HG02840 (cell line): ENCODE measurements at regions not wholly inside any gene's neighbourhood (a gene's known extent, or its start where the extent isn't known, plus 50 kb on each side); places are given as distances from the start of the nearest gene placed in this dataset.
"Not testable (repeated sequence)": the region's sequence is repeated elsewhere in the genome, so short reads cannot be mapped to it uniquely, and the experiment has no call there.

Experiments
- ATAC-seq: cut with Tn5 transposase; IDR thresholded peaks from one replicate; pipeline ENCODE4 v1.9.1; 2021; ENCODE audit warnings: mild to moderate bottlenecking, moderate library complexity, moderate number of reproducible peaks; ENCODE audit not compliant: unreplicated experiment, low FRiP score

DNA sequence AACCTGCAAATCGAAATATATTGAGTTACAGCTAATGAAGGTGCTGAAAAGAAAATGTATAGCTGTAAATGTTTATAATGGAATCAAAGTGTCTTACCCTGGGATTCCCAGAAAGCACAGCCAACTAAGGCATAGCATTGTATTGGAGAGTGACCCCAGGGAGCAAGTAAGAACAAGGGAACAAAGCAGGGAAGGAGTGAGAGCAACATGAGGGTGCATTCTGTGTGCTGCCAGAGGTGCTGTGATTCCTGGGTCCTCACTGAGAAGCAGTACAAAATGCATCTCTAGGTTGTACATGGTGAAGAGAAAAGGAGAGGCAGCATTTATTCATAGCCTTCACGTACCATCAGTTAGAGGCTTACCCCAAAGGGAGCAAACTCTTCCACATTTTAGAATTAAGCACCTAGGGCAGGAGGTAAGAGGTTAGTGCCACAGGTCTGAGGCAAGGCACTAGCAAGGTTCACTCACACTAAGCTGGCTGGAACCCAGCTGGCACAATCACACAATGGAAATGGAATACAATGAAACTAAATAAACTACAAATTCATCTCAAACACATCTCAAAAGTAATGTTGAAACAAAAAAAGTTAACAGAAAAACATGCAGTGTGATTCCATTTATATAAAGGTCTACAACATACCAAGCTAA, 151.5 kb upstream of the C2CD4B start:
- no peak for ATAC-seq

DNA sequence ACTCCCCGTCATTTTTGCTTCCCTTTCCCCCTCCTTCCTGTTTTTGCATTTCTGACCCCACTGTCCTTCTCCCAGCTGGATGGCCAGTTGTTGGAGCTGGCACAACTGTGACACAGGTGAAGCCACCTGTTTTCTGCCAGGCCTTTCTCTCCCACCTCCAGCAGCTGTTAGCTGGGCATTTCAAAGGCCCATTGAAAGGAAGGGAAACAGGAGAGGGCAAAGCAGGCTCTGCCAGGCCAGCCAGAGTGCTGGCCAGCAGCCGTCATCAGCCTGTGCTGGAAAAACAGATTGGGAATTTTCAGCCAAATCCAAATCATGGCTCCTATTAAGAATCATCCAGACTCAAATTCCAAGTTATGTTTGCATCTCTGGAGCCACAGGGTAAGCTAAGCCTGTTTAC, 155.2 kb upstream of the C2CD4B start:
- ATAC-seq = no peak

GRCh38 chr15:62323353-62323890, 158.3 kb upstream of the C2CD4B start:
- ATAC-seq = no peak

DNA sequence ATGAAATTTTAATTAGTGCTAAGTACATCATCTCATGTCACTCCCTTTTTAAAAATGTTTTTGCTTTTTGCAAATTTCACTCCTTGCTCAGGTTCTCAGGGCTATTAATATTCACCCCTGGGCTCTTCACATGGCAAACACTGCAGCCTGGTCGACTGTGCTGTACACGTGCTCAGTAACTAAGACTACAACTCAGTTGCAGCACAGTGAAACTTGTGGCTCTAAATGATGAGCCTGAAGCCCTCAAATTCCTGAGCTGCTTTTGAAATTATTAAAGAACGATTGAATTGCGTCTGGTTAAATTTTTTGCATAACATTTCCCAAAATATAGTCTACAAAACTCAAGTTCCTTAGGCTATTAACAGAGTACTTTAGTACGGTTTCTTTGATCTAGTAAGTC, 159.3 kb upstream of the C2CD4B start:
- ATAC-seq = no peak

GRCh38 chr15:62325597-62325996, 160.5 kb upstream of the C2CD4B start:
- ATAC-seq = no peak

DNA sequence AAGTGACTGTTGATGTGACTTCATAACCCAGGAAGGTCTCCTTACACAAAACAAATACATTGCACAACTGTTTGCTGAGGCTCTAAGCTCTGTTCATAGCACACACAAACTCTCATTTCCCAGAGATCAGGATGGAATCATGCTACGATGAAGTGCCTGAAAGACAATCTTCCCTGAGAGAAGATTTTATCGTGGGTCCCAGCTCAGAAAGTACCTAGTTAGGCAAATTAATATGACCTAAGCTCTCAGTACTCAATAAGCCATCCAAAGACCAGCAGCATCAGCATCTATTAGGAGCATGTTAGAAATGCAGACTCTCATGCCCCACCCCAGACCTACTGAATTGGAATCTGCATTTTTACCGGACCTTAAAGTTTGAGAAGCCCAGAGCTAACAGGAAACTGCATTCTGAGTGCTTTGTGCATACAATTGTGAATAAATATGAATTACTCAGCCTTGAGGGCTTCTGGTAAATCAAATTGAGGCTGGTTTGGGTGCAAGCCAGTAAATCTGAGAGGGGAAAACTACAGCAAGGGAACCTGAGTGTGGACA, 161.5 kb upstream of the C2CD4B start:
- ATAC-seq = no peak

GRCh38 chr15:62327406-62327805, 162.3 kb upstream of the C2CD4B start:
- no peak for ATAC-seq

DNA sequence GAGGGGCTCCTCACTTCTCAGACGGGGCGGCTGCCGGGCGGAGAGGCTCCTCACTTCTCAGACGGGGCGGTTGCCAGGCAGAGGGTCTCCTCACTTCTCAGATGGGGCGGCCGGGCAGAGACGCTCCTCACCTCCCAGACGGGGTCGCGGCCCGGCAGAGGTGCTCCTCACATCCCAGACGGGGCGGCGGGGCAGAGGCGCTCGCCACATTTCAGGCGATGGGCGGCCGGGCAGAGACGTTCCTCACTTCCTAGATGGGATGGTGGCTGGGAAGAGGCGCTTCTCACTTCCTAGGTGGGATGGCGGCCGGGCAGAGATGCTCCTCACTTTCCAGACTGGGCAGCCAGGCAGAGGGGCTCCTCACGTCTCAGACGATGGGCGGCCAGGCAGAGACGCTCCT, 167.4 kb upstream of the C2CD4B start:
- not testable (repeated sequence) for ATAC-seq

GRCh38 chr15:62334536-62334935, 169.5 kb upstream of the C2CD4B start:
- ATAC-seq = no peak

GRCh38 chr15:62337934-62338333, 172.8 kb upstream of the C2CD4B start:
- no peak for ATAC-seq

DNA sequence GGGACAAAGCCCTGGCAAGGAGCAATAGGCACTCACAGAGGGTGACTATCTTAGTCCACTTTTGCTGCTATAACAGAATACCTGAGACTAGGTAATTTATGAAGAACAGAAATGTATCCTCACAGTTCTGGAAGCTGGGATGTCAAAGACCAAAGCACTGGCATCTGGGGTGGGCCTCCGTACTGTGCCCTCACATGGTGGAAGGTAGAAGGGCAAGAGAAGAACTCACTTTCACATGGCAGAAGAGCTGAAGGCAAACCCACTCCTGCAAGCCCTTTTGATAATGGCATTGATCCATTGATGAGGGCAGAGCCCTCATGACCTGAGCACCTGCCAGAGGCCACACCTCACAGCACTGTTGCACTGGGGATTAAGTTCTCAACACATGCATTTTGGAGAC, 173.4 kb upstream of the C2CD4B start:
- ATAC-seq = no peak

GRCh38 chr15:62342959-62343358, 177.9 kb upstream of the C2CD4B start:
- ATAC-seq = no peak

DNA sequence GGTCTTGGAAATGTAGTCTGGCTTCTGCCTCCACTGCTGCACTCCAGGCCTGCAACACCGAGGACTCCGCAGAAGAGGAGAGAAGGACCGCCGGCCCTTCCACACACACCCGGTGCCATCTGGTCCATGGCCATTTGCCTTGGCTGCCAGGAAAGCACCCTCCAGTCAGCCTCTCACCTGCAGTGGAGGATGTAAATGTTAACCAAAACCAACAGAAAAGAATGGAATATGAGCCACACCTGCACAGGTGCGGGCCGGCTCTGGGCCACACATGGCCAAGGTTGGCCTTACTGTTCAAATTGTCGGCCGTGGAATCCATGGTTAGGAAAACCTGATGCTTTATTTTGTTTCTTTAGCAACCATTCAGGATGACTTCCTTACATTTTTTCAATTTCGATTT, 178.3 kb upstream of the C2CD4B start:
- ATAC-seq = no peak

- ATAC-seq = no peak
Observed at GRCh38 chr15:62344806-62345539, 179.9 kb upstream of the C2CD4B start.

DNA sequence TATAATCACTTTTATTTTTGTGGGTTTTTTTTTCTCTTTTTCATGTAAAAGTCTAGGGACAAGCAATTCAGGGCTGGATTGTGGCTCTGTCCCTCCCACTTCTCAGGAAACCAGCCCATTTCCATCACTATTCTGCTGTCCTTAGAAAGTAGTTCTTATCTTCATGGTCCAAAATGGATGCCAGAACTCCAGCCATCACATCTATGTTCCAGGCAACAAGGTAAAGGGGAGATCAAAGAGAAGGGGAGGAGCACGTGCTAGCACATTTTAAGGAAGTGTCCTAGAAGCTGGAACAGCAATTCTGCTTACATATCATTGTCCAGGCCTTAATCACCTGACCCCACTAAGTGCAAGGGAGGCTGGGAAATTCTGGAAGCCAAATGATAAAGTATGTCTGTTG, 181.1 kb upstream of the C2CD4B start:
- no peak for ATAC-seq

- ATAC-seq = no peak
Observed at GRCh38 chr15:62348118-62348517, 183.0 kb upstream of the C2CD4B start.

- ATAC-seq = no peak
Observed at GRCh38 chr15:62348623-62349022, 183.5 kb upstream of the C2CD4B start.

- no peak for ATAC-seq
Observed at GRCh38 chr15:62352817-62353216, 187.7 kb upstream of the C2CD4B start.

DNA sequence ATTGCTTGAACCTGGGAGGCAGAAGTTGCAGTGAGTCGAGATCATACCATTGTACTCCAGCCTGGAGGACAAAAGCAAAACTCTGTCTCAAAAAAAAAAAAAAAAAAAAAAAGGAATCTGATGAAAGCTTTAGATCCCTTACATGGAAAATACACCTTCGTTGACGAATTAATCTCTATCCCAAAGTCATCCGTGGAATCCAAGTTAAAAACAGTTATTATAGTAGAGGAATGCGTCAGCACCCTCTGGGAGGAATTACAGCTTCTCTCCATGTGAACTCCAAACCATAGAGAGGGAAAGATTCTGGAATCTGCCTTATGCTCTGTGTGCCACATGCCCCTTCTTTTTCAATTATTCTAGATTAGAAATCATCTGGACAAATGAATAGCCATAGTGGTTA, 192.3 kb upstream of the C2CD4B start:
- no peak for ATAC-seq

- ATAC-seq = no peak
Observed at GRCh38 chr15:62359416-62359815, 194.3 kb upstream of the C2CD4B start.

GRCh38 chr15:62360332-62361097, 195.4 kb upstream of the C2CD4B start:
- ATAC-seq = no peak
